ENCODE measurements at regions not wholly inside any gene's neighbourhood (a gene's known extent, or its start where the extent isn't known, plus 50 kb on each side); places are given as distances from the start of the nearest gene placed in this dataset.
"Not testable (repeated sequence)": the region's sequence is repeated elsewhere in the genome, so short reads cannot be mapped to it uniquely, and the experiment has no call there.

DNA sequence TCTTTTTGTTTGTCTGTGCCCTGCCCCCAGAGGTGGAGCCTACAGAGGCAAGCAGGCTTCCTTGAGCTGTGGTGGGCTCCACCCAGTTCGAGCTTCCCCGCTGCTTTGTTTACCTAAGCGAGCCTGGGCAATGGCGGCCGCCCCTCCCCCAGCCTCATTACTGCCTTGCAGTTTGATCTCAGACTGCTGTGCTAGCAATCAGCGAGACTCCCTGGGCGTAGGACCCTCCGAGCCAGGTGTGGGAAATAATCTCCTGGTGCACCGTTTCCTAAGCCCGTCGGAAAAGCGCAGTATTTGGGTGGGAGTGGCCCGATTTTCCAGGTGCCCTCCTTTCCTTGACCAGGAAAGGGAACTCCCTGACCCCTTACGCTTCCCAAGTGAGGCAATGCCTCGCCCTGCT lies 78.6 kb upstream of the HAND2 start:
- DNase-seq (ENCODE audit: low spot score): not testable (repeated sequence)

DNA sequence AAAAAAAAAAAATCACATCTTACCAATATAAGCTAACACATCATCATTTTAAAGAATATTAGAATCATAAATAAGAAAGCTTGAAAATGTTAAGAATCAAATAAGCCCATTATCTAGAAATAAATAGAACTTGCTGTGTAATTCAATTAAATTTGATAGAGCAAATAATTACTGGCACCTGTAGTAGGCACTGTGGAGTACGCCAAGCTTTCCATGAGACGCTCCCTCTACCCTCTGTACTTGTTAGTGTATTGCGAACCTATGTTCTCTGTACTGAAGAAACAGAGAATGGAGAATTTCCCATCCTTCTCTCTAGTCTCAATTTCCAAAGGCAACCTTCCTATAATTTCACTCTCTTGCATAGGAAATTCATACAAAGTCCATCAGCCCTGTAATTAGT lies 61.7 kb upstream of the HAND2 start:
- no peak for DNase-seq (ENCODE audit: low spot score)

DNA sequence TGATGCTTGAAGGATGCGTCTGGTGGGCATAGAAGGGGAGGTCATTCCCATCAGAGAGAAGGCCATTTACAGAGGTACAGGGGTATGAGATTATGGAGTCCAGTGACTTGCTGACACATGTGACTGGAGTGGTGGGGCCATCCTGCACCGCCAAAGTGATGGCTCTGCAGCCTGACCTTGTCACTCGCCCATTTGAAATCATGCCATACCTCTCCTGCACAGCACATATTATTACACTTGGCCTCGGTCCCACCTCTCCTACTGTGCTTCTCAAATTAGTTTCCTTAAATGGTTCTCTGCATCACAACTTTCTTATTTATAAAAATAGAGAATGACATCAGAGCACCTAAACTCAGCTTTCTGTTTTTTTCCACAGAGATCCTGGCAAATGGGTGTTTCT lies 60.7 kb upstream of the HAND2 start:
- no peak for DNase-seq (ENCODE audit: low spot score)

DNA sequence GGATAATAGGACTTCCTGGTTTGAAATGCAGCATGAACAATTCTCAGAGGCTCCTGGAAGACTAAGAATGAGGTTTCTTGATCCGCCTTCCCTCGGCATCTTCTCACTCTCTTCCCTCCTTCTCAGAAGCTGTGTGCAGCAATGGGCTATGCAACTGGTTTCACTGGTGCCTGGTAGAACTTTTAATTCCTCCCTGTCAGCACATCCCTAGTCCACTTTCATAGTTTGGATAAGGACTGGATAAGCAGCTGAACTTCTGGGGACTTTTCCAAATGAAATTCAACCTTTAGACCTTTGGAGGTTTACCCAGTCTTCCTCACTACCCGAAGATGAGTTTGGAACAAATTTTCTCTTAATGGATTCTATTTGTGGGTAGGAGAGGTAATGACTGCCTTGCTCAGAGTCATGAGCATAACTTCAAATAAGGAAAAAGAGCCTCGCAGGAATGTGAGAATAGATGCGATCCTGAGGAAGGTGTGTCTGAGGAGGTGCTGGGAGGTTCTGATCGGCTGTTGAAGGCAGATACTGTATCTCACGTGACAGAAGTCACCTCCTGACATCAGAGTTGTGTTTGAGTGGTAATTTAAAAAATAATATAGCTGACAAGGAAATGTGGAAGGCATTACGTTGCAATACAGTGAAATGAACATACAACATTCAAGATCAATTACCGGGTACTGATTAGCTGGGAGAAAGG lies 56.0 kb upstream of the HAND2 start:
- no peak for DNase-seq (ENCODE audit: low spot score)

DNA sequence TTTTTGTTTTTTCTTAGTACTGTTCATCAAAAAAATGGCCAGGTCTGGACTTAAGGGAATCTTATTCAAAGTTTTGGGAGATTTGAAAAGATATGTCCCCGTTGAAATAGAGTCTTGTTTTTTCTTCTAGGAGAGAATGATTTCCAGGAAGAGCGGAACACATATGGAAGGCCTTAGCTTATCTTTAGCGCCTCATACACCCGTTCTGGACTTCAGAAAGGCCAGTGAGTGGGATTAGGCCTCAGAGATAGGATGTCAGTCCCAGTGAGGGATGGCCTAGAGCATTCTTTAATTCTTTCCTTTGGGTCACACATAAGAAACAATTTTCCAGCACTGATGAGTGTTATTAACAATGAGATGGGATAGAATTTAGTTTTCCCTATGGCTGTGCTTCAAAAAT lies 54.5 kb upstream of the HAND2 start:
- DNase-seq (ENCODE audit: low spot score): no peak
